ENCODE measurements at regions not wholly inside any gene's neighbourhood (a gene's known extent, or its start where the extent isn't known, plus 50 kb on each side); places are given as distances from the start of the nearest gene placed in this dataset.

- TF ChIP-seq RFX5 (IDR thresholded peaks at IDR 0.05; ENCODE audit: low read depth, low read length) = no peak
- TF ChIP-seq, protein P1, sequence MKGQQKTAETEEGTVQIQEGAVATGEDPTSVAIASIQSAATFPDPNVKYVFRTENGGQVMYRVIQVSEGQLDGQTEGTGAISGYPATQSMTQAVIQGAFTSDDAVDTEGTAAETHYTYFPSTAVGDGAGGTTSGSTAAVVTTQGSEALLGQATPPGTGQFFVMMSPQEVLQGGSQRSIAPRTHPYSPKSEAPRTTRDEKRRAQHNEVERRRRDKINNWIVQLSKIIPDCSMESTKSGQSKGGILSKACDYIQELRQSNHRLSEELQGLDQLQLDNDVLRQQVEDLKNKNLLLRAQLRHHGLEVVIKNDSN (IDR thresholded peaks at IDR 0.05; ENCODE audit: borderline replicate concordance, extremely low read length, insufficient read depth, low read depth, low read length) = no peak
- TF ChIP-seq, protein P2, sequence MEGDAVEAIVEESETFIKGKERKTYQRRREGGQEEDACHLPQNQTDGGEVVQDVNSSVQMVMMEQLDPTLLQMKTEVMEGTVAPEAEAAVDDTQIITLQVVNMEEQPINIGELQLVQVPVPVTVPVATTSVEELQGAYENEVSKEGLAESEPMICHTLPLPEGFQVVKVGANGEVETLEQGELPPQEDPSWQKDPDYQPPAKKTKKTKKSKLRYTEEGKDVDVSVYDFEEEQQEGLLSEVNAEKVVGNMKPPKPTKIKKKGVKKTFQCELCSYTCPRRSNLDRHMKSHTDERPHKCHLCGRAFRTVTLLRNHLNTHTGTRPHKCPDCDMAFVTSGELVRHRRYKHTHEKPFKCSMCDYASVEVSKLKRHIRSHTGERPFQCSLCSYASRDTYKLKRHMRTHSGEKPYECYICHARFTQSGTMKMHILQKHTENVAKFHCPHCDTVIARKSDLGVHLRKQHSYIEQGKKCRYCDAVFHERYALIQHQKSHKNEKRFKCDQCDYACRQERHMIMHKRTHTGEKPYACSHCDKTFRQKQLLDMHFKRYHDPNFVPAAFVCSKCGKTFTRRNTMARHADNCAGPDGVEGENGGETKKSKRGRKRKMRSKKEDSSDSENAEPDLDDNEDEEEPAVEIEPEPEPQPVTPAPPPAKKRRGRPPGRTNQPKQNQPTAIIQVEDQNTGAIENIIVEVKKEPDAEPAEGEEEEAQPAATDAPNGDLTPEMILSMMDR (IDR thresholded peaks at IDR 0.05 in 2 of 3, conservative IDR thresholded peaks at IDR 0.05 in 1 of 3; ENCODE audit: control insufficient read depth in 2 of 3, extremely low read depth in 1 of 3, insufficient read depth in 1 of 3, low read depth in 3 of 3, low read length in 3 of 3) = no peak
These were observed 476.6 kb downstream of the GATA3 start for GRCh38 chr10:8531116-8531515.
